ENCODE measurements at regions not wholly inside any gene's neighbourhood (a gene's known extent, or its start where the extent isn't known, plus 50 kb on each side); places are given as distances from the start of the nearest gene placed in this dataset.

DNA sequence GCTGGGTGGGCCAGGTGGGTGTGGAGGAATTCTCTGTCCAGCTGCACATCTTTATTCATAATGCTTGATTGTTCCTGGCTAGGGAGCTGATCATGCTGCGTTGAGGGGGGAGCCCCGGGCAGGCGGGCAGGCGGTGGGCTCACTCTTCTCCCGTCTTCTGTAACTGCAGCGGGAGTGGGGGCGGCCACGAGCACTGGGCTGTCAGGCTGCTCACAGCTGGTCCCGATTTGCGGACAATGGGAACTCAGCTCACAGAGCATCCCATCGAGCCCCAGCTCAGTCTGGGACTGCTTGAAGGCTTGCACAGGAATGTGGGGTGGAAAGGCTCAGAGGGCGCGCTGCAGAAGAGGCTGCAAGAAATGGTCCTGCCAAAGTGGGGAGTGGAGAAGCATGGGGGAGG, 63.8 kb downstream of the EFNB1 start:
- no peak for DNase-seq (ENCODE audit: extremely low spot score in 2 of 2)
- Histone ChIP-seq H3K27ac (no peak overlapping the region), H3K9me3 (no peaks in the 10 kb centered on the region), H3K36me3 (no peaks in the 10 kb centered on the region), H3K27me3 (no peaks in the 10 kb centered on the region), H3K4me3 (no peak overlapping the region), H3K4me1 (peaks cover 24% of the 10 kb centered on the region)
- intact Hi-C loops (cut with DNase I), result no loop called here
- TF ChIP-seq POLR2AphosphoS5 (IDR thresholded peaks at IDR 0.05; ENCODE audit: insufficient read depth in 1 of 2, low read depth in 1 of 2), result no peak

GRCh38 chrX:68892134-68892533, 63.3 kb downstream of the EFNB1 start:
- DNase-seq (ENCODE audit: extremely low spot score in 2 of 2), result no peak

More at GRCh38 chrX:68892134-68892533, 63.3 kb downstream of the EFNB1 start:
- H3K36me3 ChIP-seq, result no peaks in the 10 kb centered on the region
- no peak for TF ChIP-seq CTCF (IDR thresholded peaks at IDR 0.05)
- TF ChIP-seq POLR2AphosphoS5 (IDR thresholded peaks at IDR 0.05; ENCODE audit: insufficient read depth in 1 of 2, low read depth in 1 of 2), result no peak
- no peak for TF ChIP-seq POLR2A (IDR thresholded peaks at IDR 0.05)
- intact Hi-C loops (cut with DNase I), result no loop called here
- peaks cover 24% of the 10 kb centered on the region for H3K4me1 ChIP-seq
- H3K27me3 ChIP-seq, result no peaks in the 10 kb centered on the region
- no peak overlapping the region for H3K4me3 ChIP-seq
- no peaks in the 10 kb centered on the region for H3K9me3 ChIP-seq
- H3K27ac ChIP-seq, result no peak overlapping the region
